ENCODE measurements at regions not wholly inside any gene's neighbourhood (a gene's known extent, or its start where the extent isn't known, plus 50 kb on each side); places are given as distances from the start of the nearest gene placed in this dataset.

GRCh38 chr14:45916340-45916953 lies 663.4 kb upstream of the MIS18BP1 start:
- WGBS, 3 donors, result 13 to 22% (median 19%) methylated on average over 3 of the region's 3 CpGs
- Histone ChIP-seq H3K36me3 (no peaks in the 10 kb centered on the region), H3K27me3 (no peaks in the 10 kb centered on the region), H3K27ac (no peak overlapping the region), H3K4me1 (ENCODE audit: insufficient read depth) (no peaks in the 10 kb centered on the region), H3K9me3 (no peaks in the 10 kb centered on the region), H3K4me3 (no peak overlapping the region)
- DNase-seq, result no peak
- TF ChIP-seq EP300 (IDR thresholded peaks at IDR 0.05), result no peak
- intact Hi-C loops (cut with DNase I), result no loop called here

DNA sequence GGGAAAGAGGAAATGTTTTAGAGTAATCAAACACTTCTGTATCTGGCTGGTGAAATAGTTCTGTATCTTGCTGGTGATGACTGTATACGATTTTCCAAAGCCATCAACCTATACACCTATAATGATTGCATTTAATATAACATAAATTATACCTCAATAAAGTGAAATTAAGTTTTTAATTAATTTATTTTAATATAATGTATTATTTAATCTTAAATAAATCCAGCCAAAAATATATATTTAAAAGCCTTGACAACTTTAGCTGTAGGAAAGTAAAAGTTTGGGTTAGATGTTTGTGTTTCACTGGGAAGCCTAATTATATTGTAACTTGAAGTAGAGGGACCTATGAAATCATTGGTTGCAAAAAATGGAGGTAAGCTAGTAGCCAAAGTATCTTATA lies 654.8 kb upstream of the MIS18BP1 start:
- H3K9me3 ChIP-seq, result peaks cover 0 to 3% of the 10 kb centered on the region in 2 donors
- no peak for DNase-seq
- TF ChIP-seq EP300 (IDR thresholded peaks at IDR 0.05) (no peak), POLR2A (IDR thresholded peaks at IDR 0.05) (no peak)
- TF ChIP-seq, protein P1, sequence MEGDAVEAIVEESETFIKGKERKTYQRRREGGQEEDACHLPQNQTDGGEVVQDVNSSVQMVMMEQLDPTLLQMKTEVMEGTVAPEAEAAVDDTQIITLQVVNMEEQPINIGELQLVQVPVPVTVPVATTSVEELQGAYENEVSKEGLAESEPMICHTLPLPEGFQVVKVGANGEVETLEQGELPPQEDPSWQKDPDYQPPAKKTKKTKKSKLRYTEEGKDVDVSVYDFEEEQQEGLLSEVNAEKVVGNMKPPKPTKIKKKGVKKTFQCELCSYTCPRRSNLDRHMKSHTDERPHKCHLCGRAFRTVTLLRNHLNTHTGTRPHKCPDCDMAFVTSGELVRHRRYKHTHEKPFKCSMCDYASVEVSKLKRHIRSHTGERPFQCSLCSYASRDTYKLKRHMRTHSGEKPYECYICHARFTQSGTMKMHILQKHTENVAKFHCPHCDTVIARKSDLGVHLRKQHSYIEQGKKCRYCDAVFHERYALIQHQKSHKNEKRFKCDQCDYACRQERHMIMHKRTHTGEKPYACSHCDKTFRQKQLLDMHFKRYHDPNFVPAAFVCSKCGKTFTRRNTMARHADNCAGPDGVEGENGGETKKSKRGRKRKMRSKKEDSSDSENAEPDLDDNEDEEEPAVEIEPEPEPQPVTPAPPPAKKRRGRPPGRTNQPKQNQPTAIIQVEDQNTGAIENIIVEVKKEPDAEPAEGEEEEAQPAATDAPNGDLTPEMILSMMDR (IDR thresholded peaks at IDR 0.05), result no peak
- WGBS, 3 donors, result 78 to 80% (median 79%) methylated on average over 1 of the region's 1 CpG
- no peaks in the 10 kb centered on the region for H3K4me1 ChIP-seq (ENCODE audit: insufficient read depth)
- H3K27ac ChIP-seq, result no peak overlapping the region
- H3K27me3 ChIP-seq, result no peaks in the 10 kb centered on the region
- no peaks in the 10 kb centered on the region for H3K36me3 ChIP-seq
- H3K4me3 ChIP-seq, result no peak overlapping the region
- intact Hi-C loops (cut with DNase I), result no loop called here

- H3K4me1 ChIP-seq (ENCODE audit: insufficient read depth), result no peaks in the 10 kb centered on the region
- no peak for DNase-seq
- H3K9me3 ChIP-seq, result peaks cover 0 to 3% of the 10 kb centered on the region in 2 donors
- intact Hi-C loops (cut with DNase I), result no loop called here
- no peak overlapping the region for H3K4me3 ChIP-seq
- TF ChIP-seq POLR2A (IDR thresholded peaks at IDR 0.05) (no peak), EP300 (IDR thresholded peaks at IDR 0.05) (no peak)
- TF ChIP-seq, protein P1 (IDR thresholded peaks at IDR 0.05), result no peak
- WGBS, 3 donors, result 56 to 86% (median 76%) methylated on average over 1 of the region's 1 CpG
- no peaks in the 10 kb centered on the region for H3K36me3 ChIP-seq
- H3K27me3 ChIP-seq, result no peaks in the 10 kb centered on the region
- no peak overlapping the region for H3K27ac ChIP-seq
Observed at GRCh38 chr14:45906257-45906656, 653.3 kb upstream of the MIS18BP1 start.

DNA sequence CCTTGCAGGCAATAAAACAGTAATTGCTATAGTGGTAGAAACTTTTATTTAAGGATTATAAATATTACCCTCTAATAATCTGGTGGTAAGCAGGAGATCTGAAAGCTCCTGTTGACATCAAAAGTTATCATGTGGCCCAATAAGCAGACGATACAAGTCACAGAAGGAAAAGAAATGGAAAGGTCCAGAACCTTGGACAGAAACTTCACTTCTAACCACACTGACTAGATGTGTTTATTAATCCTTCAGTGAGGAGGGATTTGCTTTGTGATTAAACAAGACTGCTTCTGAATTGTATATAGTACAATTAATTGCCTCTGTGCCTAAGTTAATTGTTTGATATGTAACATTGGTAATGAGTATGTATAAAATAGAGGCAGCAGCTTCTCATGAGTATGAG lies 652.7 kb upstream of the MIS18BP1 start:
- H3K4me1 ChIP-seq (ENCODE audit: insufficient read depth), result no peaks in the 10 kb centered on the region
- no peak overlapping the region for H3K27ac ChIP-seq
- H3K4me3 ChIP-seq, result no peak overlapping the region
- H3K9me3 ChIP-seq, result peaks cover 0 to 3% of the 10 kb centered on the region in 2 donors
- intact Hi-C loops (cut with DNase I), result no loop called here
- 22 to 51% (median 22%) methylated on average over 1 of the region's 1 CpG for whole genome bisulfite sequencing, 3 donors
- no peaks in the 10 kb centered on the region for H3K27me3 ChIP-seq
- DNase-seq, result no peak
- TF ChIP-seq EP300 (IDR thresholded peaks at IDR 0.05), result no peak
- TF ChIP-seq, protein P1 (IDR thresholded peaks at IDR 0.05), result no peak
- TF ChIP-seq POLR2A (IDR thresholded peaks at IDR 0.05), result no peak
- H3K36me3 ChIP-seq, result no peaks in the 10 kb centered on the region

GRCh38 chr14:45904314-45904713 lies 651.3 kb upstream of the MIS18BP1 start:
- TF ChIP-seq EP300 (IDR thresholded peaks at IDR 0.05) (no peak), POLR2A (IDR thresholded peaks at IDR 0.05) (no peak)
- TF ChIP-seq, protein P1 (IDR thresholded peaks at IDR 0.05), result no peak
- no peaks in the 10 kb centered on the region for H3K4me1 ChIP-seq (ENCODE audit: insufficient read depth)
- no peaks in the 10 kb centered on the region for H3K9me3 ChIP-seq
- H3K27me3 ChIP-seq, result no peaks in the 10 kb centered on the region
- no peak overlapping the region for H3K27ac ChIP-seq
- intact Hi-C loops (cut with DNase I), result no loop called here
- H3K36me3 ChIP-seq, result no peaks in the 10 kb centered on the region
- H3K4me3 ChIP-seq, result no peak overlapping the region
- WGBS, 3 donors, result 86 to 92% (median 91%) methylated on average over 1 of the region's 1 CpG
- no peak for DNase-seq

All from ovary (tissue), 7 donors.